ENCODE measurements at regions not wholly inside any gene's neighbourhood (a gene's known extent, or its start where the extent isn't known, plus 50 kb on each side); places are given as distances from the start of the nearest gene placed in this dataset.

DNA sequence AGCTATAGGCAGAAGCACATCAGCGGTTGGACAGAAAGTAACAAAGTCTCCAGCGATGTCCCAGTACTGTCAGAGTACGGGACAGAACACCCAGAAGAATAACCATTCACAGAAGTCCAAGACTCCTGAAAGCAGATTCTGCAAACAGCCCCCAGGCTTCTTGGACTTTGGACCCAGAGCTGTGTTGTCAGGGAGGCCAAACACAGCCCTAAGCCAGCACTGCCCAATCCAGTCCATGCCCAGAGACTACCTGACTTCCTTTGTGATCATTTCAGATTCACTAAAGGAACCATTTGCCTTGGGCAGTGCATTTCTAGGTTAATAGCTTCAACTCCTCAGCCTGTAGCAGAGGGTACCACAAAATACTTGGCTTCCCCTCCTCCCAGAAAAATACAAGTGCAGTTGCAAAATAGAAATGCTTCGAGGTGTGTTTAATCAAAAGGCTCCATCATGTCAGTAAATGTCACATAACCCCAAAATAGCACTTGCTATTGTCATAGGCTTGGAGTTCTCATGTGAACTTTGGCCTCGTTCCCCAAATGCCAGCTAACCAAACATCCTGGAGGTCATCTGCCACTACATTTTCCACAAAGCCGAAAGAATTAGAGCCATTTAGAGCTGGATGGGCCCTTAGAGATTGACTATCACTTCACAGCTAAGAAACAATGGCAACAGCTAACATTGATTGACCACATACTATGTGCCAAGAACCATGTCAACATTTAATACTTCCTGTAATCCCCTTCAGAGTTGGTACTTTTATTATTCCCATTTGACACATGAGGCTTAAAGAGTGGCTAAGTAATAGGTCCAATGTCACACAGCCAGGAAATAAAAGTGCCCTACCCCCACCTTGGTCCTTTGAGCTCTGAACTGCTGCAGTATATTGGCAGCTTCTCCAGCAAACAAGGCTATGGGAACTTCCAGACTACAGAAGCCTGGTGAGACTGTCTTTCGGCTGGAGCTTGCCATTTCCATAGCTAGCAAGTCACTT is 329.9 kb downstream of the FOXO1 start:
- TF ChIP-seq, protein P1, sequence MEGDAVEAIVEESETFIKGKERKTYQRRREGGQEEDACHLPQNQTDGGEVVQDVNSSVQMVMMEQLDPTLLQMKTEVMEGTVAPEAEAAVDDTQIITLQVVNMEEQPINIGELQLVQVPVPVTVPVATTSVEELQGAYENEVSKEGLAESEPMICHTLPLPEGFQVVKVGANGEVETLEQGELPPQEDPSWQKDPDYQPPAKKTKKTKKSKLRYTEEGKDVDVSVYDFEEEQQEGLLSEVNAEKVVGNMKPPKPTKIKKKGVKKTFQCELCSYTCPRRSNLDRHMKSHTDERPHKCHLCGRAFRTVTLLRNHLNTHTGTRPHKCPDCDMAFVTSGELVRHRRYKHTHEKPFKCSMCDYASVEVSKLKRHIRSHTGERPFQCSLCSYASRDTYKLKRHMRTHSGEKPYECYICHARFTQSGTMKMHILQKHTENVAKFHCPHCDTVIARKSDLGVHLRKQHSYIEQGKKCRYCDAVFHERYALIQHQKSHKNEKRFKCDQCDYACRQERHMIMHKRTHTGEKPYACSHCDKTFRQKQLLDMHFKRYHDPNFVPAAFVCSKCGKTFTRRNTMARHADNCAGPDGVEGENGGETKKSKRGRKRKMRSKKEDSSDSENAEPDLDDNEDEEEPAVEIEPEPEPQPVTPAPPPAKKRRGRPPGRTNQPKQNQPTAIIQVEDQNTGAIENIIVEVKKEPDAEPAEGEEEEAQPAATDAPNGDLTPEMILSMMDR (IDR thresholded peaks at IDR 0.05; ENCODE audit: low read depth, low read length), result no peak
- no peak for TF ChIP-seq MYC (IDR thresholded peaks at IDR 0.05; ENCODE audit: low read depth, low read length)
- TF ChIP-seq POLR2A (IDR thresholded peaks at IDR 0.05; ENCODE audit: extremely low read depth, insufficient read length), result no peak
- TF ChIP-seq, protein P2, sequence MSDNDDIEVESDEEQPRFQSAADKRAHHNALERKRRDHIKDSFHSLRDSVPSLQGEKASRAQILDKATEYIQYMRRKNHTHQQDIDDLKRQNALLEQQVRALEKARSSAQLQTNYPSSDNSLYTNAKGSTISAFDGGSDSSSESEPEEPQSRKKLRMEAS (IDR thresholded peaks at IDR 0.05; ENCODE audit: low read depth, low read length), result no peak
- DNase-seq (ENCODE audit: low read depth), result no peak
- H3K4me3 ChIP-seq (ENCODE audit: low read depth, low read length), result no peak overlapping the region

DNA sequence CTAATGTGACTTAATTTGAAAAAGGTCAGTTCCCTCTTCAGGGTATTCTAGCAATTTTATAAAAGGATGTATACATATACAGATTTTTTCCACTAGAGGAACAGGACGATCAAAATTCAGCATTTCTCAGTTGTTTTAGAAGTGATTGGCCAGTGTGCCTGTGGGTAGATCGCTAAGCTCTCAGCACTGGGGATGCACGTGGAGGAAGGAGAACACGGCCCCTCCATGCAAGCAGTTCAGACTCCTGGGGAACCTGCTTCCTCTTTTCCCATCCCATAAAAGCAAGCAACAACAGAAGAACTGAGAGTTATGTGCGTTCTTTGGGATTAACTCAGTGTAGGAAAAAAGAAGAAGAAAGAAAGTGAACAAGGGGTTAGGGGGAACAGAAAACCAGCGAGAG is 328.8 kb downstream of the FOXO1 start:
- no peak overlapping the region for H3K4me3 ChIP-seq (ENCODE audit: low read depth, low read length)
- TF ChIP-seq, protein P2 (IDR thresholded peaks at IDR 0.05; ENCODE audit: low read depth, low read length), result no peak
- TF ChIP-seq, protein P1 (IDR thresholded peaks at IDR 0.05; ENCODE audit: low read depth, low read length), result no peak
- TF ChIP-seq POLR2A (IDR thresholded peaks at IDR 0.05; ENCODE audit: extremely low read depth, insufficient read length) (no peak), MYC (IDR thresholded peaks at IDR 0.05; ENCODE audit: low read depth, low read length) (no peak)
- no peak for DNase-seq (ENCODE audit: low read depth)

DNA sequence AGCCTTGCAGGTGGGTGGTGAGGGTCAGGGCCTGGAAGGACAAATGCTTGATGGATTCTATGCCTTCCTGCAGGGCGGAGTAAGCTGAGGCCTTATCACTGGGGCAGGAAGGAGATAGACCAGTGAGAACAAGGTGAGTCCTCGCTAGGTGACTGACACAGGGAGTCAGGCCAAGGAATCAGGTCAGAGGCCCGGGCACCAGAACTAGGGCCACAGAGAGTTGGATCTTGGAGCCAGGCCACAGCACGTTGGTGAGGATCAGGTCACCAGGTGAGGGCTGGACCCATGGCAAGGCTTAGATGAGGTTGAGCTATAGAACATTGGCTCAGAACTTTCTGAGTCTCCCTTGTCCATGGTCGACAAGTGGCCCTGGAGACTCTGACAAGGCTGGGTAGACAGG is 328.2 kb downstream of the FOXO1 start:
- no peak for DNase-seq (ENCODE audit: low read depth)

DNA sequence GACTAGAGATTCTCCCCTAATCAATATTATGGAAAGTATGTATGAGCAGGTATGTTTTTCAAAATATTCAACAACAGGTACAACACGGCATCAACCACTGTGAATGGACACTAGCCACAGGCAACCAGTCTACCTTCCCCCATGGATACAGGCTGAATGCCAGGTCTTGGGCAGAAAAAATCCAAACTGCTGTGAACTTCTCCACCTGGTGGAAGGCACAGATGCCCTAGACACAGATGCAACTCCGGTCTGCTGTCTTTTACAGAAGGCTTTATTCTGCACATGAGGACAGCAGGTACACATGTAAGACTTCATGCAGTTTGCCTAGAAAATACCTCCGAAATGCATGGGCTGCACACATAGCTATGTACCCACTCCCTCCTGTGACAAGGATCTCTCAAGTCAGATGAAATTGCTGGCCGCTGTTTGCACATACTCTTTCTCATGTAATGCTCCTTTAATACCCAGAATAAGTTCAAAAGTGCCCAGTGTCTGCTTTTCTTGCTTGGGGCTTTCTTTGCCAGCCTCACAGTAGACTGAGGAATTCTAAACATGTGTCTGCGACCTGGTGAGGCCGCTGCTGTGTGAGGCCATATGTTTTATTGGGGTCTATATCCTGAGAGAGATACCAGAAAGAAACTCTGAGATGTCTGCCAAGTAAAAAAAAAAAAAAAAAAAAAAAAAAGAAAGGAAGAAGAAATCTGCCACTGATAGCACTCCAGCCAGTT is 325.9 kb downstream of the FOXO1 start:
- TF ChIP-seq MYC (IDR thresholded peaks at IDR 0.05; ENCODE audit: low read depth, low read length) (no peak), POLR2A (IDR thresholded peaks at IDR 0.05; ENCODE audit: extremely low read depth, insufficient read length) (no peak)
- TF ChIP-seq, protein P2 (IDR thresholded peaks at IDR 0.05; ENCODE audit: low read depth, low read length), result no peak
- TF ChIP-seq, protein P1 (IDR thresholded peaks at IDR 0.05; ENCODE audit: low read depth, low read length), result no peak
- no peak for DNase-seq (ENCODE audit: low read depth)

More for the DNA sequence above, 328.2 kb downstream of the FOXO1 start:
- TF ChIP-seq MYC (IDR thresholded peaks at IDR 0.05; ENCODE audit: low read depth, low read length) (no peak), POLR2A (IDR thresholded peaks at IDR 0.05; ENCODE audit: extremely low read depth, insufficient read length) (no peak)
- TF ChIP-seq, protein P1 (IDR thresholded peaks at IDR 0.05; ENCODE audit: low read depth, low read length), result no peak
- TF ChIP-seq, protein P2 (IDR thresholded peaks at IDR 0.05; ENCODE audit: low read depth, low read length), result no peak
- H3K4me3 ChIP-seq (ENCODE audit: low read depth, low read length), result no peak overlapping the region

DNA sequence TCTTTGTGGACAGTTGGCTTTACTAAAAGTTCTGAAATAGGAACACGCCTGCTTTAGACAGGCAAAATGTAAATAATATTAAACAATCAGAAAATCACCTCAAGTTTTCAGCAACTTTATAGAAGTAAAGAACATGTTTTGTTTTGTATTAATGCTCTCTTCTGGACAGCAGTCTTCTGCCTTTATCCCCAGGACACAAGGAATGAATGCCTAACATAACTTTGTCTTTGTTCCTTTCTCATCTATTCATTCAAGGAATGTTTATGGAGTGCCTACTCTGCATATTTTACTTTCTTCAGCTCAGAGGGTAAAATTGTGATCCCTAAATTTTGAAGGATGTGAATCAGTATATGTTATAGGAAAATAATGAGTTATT is 325.4 kb downstream of the FOXO1 start:
- TF ChIP-seq, protein P2 (IDR thresholded peaks at IDR 0.05; ENCODE audit: low read depth, low read length), result no peak
- TF ChIP-seq, protein P1 (IDR thresholded peaks at IDR 0.05; ENCODE audit: low read depth, low read length), result no peak
- TF ChIP-seq POLR2A (IDR thresholded peaks at IDR 0.05; ENCODE audit: extremely low read depth, insufficient read length) (no peak), MYC (IDR thresholded peaks at IDR 0.05; ENCODE audit: low read depth, low read length) (no peak)
- no peak overlapping the region for H3K4me3 ChIP-seq (ENCODE audit: low read depth, low read length)
- DNase-seq (ENCODE audit: low read depth), result no peak

More for the DNA sequence above, 325.9 kb downstream of the FOXO1 start:
- no peak overlapping the region for H3K4me3 ChIP-seq (ENCODE audit: low read depth, low read length)

Data from NB4 (cell line).